ENCODE measurements at regions not wholly inside any gene's neighbourhood (a gene's known extent, or its start where the extent isn't known, plus 50 kb on each side); places are given as distances from the start of the nearest gene placed in this dataset.

DNA sequence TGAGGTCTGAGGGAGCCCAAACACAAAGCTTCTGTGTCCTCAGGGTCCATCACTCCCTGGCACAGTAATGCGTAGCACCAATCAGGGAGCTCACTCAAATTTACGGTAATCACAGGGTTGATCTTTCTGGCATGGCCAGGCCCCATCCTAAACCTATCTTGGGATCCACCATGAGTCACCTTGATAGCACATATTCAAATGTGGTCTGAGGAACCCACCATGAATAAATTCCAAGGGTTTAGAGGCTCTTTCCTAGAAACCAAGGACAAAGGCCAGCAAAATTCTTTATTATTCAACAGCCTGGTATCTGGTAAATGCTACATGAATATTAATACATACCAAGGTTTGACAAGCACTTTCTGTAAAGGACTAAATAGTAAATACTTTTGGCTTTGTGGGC lies 254.5 kb downstream of the TLR4 start:
- DNase-seq (no peak), ATAC-seq (replicated peaks in 1 of 4) (no peak)
- no peaks in the 10 kb centered on the region for H3K4me1 Mint-ChIP-seq
- H3K27ac Mint-ChIP-seq, result no peak overlapping the region
- no peaks in the 10 kb centered on the region for H3K36me3 Mint-ChIP-seq
- Histone ChIP-seq H3K4me3 (ENCODE audit: control insufficient read depth in 1 of 2, extremely low read depth in 1 of 2, low read length in 1 of 2) (no peak overlapping the region), H3K27me3 (replicated peaks in 1 of 2; ENCODE audit: control insufficient read depth in 2 of 2, extremely low read depth in 1 of 2, insufficient read depth in 2 of 2, low read length in 1 of 2) (no peaks in the 10 kb centered on the region), H3K36me3 (ENCODE audit: control insufficient read depth in 2 of 2, extremely low read depth in 1 of 2, insufficient read depth in 1 of 2, low read length in 1 of 2) (no peaks in the 10 kb centered on the region), H3K27ac (ENCODE audit: low read length) (no peak overlapping the region), H3K9me3 (no peaks in the 10 kb centered on the region), H3K4me1 (ENCODE audit: control insufficient read depth in 1 of 2, extremely low read depth in 1 of 2, insufficient read depth in 2 of 2, low read length in 2 of 2) (no peaks in the 10 kb centered on the region)
- H3K27me3 Mint-ChIP-seq, result peaks cover 3 to 4% of the 10 kb centered on the region in 2 donors
- ChIA-PET POLR2A (no interaction called here), CTCF (no interaction called here)
- 94% methylated on average over 2 of the region's 2 CpGs for WGBS (ENCODE audit: insufficient coverage)
- H3K9me3 Mint-ChIP-seq, result no peaks in the 10 kb centered on the region
- no peak overlapping the region for H3K4me3 Mint-ChIP-seq

- peaks cover 0 to 4% of the 10 kb centered on the region in 2 donors for H3K27me3 Mint-ChIP-seq
- H3K27ac Mint-ChIP-seq, result no peak overlapping the region
- no peaks in the 10 kb centered on the region for H3K36me3 ChIP-seq (ENCODE audit: control insufficient read depth in 2 of 2, extremely low read depth in 1 of 2, insufficient read depth in 1 of 2, low read length in 1 of 2)
- CTCF ChIA-PET, result no interaction called here
- H3K27ac ChIP-seq (ENCODE audit: low read length), result no peak overlapping the region
- POLR2A ChIA-PET, result no interaction called here
- ATAC-seq (replicated peaks in 1 of 4) (no peak), DNase-seq (no peak)
- H3K36me3 Mint-ChIP-seq, result no peaks in the 10 kb centered on the region
- no peaks in the 10 kb centered on the region for H3K27me3 ChIP-seq (replicated peaks in 1 of 2; ENCODE audit: control insufficient read depth in 2 of 2, extremely low read depth in 1 of 2, insufficient read depth in 2 of 2, low read length in 1 of 2)
- H3K4me3 ChIP-seq (ENCODE audit: control insufficient read depth in 1 of 2, extremely low read depth in 1 of 2, low read length in 1 of 2), result no peak overlapping the region
- no CpG with 5 or more reads among the region's 1 CpG for WGBS (ENCODE audit: insufficient coverage)
- no peaks in the 10 kb centered on the region for H3K9me3 ChIP-seq
- H3K9me3 Mint-ChIP-seq, result no peaks in the 10 kb centered on the region
- no peaks in the 10 kb centered on the region for H3K4me1 ChIP-seq (ENCODE audit: control insufficient read depth in 1 of 2, extremely low read depth in 1 of 2, insufficient read depth in 2 of 2, low read length in 2 of 2)
- H3K4me3 Mint-ChIP-seq, result no peak overlapping the region
- no peaks in the 10 kb centered on the region for H3K4me1 Mint-ChIP-seq
Observed at GRCh38 chr9:117963493-117964090, 259.4 kb downstream of the TLR4 start.

DNA sequence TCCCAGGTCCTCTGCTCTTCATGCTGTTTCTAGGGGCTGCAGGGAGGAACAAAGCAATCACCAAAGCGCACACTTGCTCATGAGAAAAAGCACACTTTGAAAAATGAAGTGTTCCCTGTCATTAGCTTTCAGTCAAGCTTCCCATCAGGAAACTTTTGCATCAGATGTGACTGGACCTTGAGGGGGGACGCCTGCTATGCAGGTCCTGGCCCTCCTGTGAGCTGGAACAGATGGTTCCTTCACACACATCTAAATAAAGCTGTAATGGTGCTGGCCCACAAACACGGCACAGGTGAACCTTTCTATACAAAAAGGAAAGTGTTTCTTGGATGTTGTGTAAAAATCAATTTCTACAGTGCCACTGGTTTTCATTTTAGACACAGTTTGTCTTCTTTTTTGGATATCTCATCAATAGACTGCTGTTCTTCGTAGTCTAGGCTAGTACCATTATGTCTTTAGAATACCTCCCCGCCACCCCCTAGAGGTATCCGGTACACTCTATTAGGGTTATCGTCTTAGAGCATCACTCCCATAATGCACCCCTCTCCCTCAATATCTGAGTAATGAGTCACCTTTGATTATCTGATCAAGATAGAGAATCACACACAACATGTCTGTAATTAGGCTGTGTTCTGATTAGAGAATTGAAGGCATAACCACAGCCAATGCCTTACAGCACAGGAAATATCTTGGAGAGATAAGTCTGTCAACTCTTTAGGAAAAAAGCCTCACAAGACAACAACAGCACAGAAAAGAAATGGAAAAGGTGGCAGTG lies 266.3 kb downstream of the TLR4 start:
- ChIA-PET CTCF (no interaction called here), POLR2A (no interaction called here)
- no peaks in the 10 kb centered on the region for H3K36me3 Mint-ChIP-seq
- ATAC-seq (replicated peaks in 1 of 4) (no peak), DNase-seq (no peak)
- H3K9me3 Mint-ChIP-seq, result no peaks in the 10 kb centered on the region
- H3K27me3 Mint-ChIP-seq, result peaks cover 5 to 6% of the 10 kb centered on the region in 2 donors
- H3K9me3 ChIP-seq, result no peaks in the 10 kb centered on the region
- H3K4me1 ChIP-seq (ENCODE audit: control insufficient read depth in 1 of 2, extremely low read depth in 1 of 2, insufficient read depth in 2 of 2, low read length in 2 of 2), result no peaks in the 10 kb centered on the region
- no peak overlapping the region for H3K27ac Mint-ChIP-seq
- H3K36me3 ChIP-seq (ENCODE audit: control insufficient read depth in 2 of 2, extremely low read depth in 1 of 2, insufficient read depth in 1 of 2, low read length in 1 of 2), result no peaks in the 10 kb centered on the region
- H3K4me1 Mint-ChIP-seq, result no peaks in the 10 kb centered on the region
- H3K4me3 ChIP-seq (ENCODE audit: control insufficient read depth in 1 of 2, extremely low read depth in 1 of 2, low read length in 1 of 2), result no peak overlapping the region
- no peak overlapping the region for H3K4me3 Mint-ChIP-seq
- no peak overlapping the region for H3K27ac ChIP-seq (ENCODE audit: low read length)
- WGBS (ENCODE audit: insufficient coverage), result 100% methylated on average over 1 of the region's 7 CpGs
- H3K27me3 ChIP-seq (replicated peaks in 1 of 2; ENCODE audit: control insufficient read depth in 2 of 2, extremely low read depth in 1 of 2, insufficient read depth in 2 of 2, low read length in 1 of 2), result no peaks in the 10 kb centered on the region

- no peaks in the 10 kb centered on the region for H3K36me3 ChIP-seq (ENCODE audit: control insufficient read depth in 2 of 2, extremely low read depth in 1 of 2, insufficient read depth in 1 of 2, low read length in 1 of 2)
- no peak overlapping the region for H3K4me3 Mint-ChIP-seq
- peaks cover 2 to 8% of the 10 kb centered on the region in 2 donors for H3K27me3 Mint-ChIP-seq
- no peak overlapping the region for H3K27ac Mint-ChIP-seq
- no peak overlapping the region for H3K4me3 ChIP-seq (ENCODE audit: control insufficient read depth in 1 of 2, extremely low read depth in 1 of 2, low read length in 1 of 2)
- H3K27me3 ChIP-seq (replicated peaks in 1 of 2; ENCODE audit: control insufficient read depth in 2 of 2, extremely low read depth in 1 of 2, insufficient read depth in 2 of 2, low read length in 1 of 2), result no peaks in the 10 kb centered on the region
- POLR2A ChIA-PET, result no interaction called here
- DNase-seq (no peak), ATAC-seq (replicated peaks in 1 of 4) (no peak)
- no peak overlapping the region for H3K27ac ChIP-seq (ENCODE audit: low read length)
- WGBS (ENCODE audit: insufficient coverage), result no CpG with 5 or more reads among the region's 3 CpGs
- H3K9me3 ChIP-seq, result no peaks in the 10 kb centered on the region
- peaks cover 0 to 3% (median 0%) of the 10 kb centered on the region in 3 donors for H3K9me3 Mint-ChIP-seq
- H3K36me3 Mint-ChIP-seq, result no peaks in the 10 kb centered on the region
- no peaks in the 10 kb centered on the region for H3K4me1 ChIP-seq (ENCODE audit: control insufficient read depth in 1 of 2, extremely low read depth in 1 of 2, insufficient read depth in 2 of 2, low read length in 2 of 2)
- CTCF ChIA-PET, result no interaction called here
- no peaks in the 10 kb centered on the region for H3K4me1 Mint-ChIP-seq
Observed at GRCh38 chr9:117974108-117974507, 269.9 kb downstream of the TLR4 start.

DNA sequence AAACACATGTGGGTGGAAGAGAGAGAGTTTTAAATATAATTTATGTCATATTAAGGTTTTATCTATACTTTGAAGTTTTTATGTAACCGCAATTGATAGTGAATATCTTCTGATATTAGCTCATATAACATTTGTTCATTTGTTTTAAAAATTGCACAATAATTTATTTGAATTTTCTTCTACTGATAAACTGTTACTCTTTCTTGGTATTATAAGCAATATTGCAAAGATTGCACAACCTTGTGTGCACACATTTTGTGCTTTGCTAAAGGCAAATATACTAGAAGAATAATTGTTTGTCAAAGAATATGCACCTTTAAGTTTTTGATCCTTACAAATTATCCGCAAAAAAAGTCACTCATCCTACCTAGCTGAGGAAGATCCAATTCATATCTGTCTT lies 275.7 kb downstream of the TLR4 start:
- POLR2A ChIA-PET, result no interaction called here

DNA sequence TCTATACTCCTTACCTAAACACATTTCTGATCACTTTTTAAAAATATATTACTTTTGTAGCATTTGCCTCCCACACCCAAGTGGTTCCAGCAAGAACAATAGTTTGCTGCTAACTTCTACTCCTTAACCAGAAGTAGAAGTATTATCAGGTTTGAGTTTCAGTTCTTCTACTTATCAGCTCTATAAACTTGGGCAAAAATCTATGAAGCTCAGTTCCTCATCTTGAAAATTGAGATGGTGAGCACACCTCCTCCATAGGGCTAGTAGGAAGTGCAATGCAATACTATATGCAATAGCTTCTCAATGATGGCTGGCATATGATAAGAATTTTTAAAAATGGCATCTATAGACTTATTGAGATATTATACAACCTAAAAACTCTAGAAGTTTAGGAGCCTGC lies 283.7 kb downstream of the TLR4 start:
- H3K36me3 ChIP-seq (ENCODE audit: control insufficient read depth in 2 of 2, extremely low read depth in 1 of 2, insufficient read depth in 1 of 2, low read length in 1 of 2), result no peaks in the 10 kb centered on the region
- ATAC-seq (replicated peaks in 1 of 4), result no peak
- POLR2A ChIA-PET, result no interaction called here
- Mint-ChIP-seq H3K4me1 (no peaks in the 10 kb centered on the region), H3K36me3 (no peaks in the 10 kb centered on the region), H3K27ac (no peak overlapping the region), H3K27me3 (no peaks in the 10 kb centered on the region), H3K4me3 (no peak overlapping the region), H3K9me3 (no peaks in the 10 kb centered on the region)
- CTCF ChIA-PET, result no interaction called here
- H3K9me3 ChIP-seq, result no peaks in the 10 kb centered on the region
- H3K27ac ChIP-seq (ENCODE audit: low read length), result no peak overlapping the region
- H3K4me1 ChIP-seq (ENCODE audit: control insufficient read depth in 1 of 2, extremely low read depth in 1 of 2, insufficient read depth in 2 of 2, low read length in 2 of 2), result no peaks in the 10 kb centered on the region
- H3K4me3 ChIP-seq (ENCODE audit: control insufficient read depth in 1 of 2, extremely low read depth in 1 of 2, low read length in 1 of 2), result no peak overlapping the region
- no peak for DNase-seq
- no peaks in the 10 kb centered on the region for H3K27me3 ChIP-seq (replicated peaks in 1 of 2; ENCODE audit: control insufficient read depth in 2 of 2, extremely low read depth in 1 of 2, insufficient read depth in 2 of 2, low read length in 1 of 2)

More for the DNA sequence above, 275.7 kb downstream of the TLR4 start:
- Histone ChIP-seq H3K27me3 (replicated peaks in 1 of 2; ENCODE audit: control insufficient read depth in 2 of 2, extremely low read depth in 1 of 2, insufficient read depth in 2 of 2, low read length in 1 of 2) (no peaks in the 10 kb centered on the region), H3K36me3 (ENCODE audit: control insufficient read depth in 2 of 2, extremely low read depth in 1 of 2, insufficient read depth in 1 of 2, low read length in 1 of 2) (no peaks in the 10 kb centered on the region), H3K4me3 (ENCODE audit: control insufficient read depth in 1 of 2, extremely low read depth in 1 of 2, low read length in 1 of 2) (no peak overlapping the region), H3K27ac (ENCODE audit: low read length) (no peak overlapping the region), H3K9me3 (no peaks in the 10 kb centered on the region), H3K4me1 (ENCODE audit: control insufficient read depth in 1 of 2, extremely low read depth in 1 of 2, insufficient read depth in 2 of 2, low read length in 2 of 2) (no peaks in the 10 kb centered on the region)
- CTCF ChIA-PET, result interaction anchor here in 1 of 2 donors (0.6 kb wide), 1 partner anchor 368 kb away, joined by 5 read pairs; no protein-coding TSS in a partner anchor
- WGBS (ENCODE audit: insufficient coverage), result no CpG with 5 or more reads among the region's 2 CpGs
- ATAC-seq (replicated peaks in 1 of 4) (no peak), DNase-seq (no peak)
- peaks cover 0 to 3% (median 0%) of the 10 kb centered on the region in 3 donors for H3K9me3 Mint-ChIP-seq
- H3K4me3 Mint-ChIP-seq, result no peak overlapping the region
- H3K4me1 Mint-ChIP-seq, result no peaks in the 10 kb centered on the region
- no peaks in the 10 kb centered on the region for H3K36me3 Mint-ChIP-seq
- H3K27ac Mint-ChIP-seq, result no peak overlapping the region
- peaks cover 2 to 4% of the 10 kb centered on the region in 2 donors for H3K27me3 Mint-ChIP-seq

Data from T-cell (primary cell).